ENCODE measurements at regions not wholly inside any gene's neighbourhood (a gene's known extent, or its start where the extent isn't known, plus 50 kb on each side); places are given as distances from the start of the nearest gene placed in this dataset.
A peak's percentile ranks its signal among the peaks of the same experiment; 100 is the strongest.

DNA sequence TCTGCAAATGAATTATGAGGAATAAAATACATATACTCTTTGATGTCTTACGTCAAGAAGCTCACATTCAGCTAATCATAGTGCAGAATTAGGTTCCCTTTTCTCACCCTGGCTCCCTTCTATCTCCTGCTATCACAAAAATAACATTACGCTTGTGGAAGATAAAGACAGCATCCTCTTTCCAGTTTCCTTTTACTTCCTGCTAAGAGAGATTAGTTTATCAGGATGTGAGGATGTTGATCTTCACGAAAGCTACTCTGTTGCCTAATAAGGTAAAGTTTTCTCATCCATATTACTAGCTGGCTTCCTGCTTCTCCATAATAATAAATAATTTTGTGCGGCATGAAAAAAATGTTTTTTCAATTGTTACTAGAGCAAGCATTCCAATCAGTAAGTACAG, 217.7 kb upstream of the DCN start:
- no peak overlapping the region for H3K4me3 Mint-ChIP-seq
- no peaks in the 10 kb centered on the region for H3K27me3 Mint-ChIP-seq
- H3K4me1 Mint-ChIP-seq, result no peaks in the 10 kb centered on the region
- H3K36me3 Mint-ChIP-seq, result no peaks in the 10 kb centered on the region
- no peak overlapping the region for H3K27ac Mint-ChIP-seq
- H3K9me3 Mint-ChIP-seq, result no peaks in the 10 kb centered on the region

GRCh38 chr12:91397866-91398532, 215.4 kb upstream of the DCN start:
- no peaks in the 10 kb centered on the region for H3K4me1 Mint-ChIP-seq
- no peaks in the 10 kb centered on the region for H3K9me3 Mint-ChIP-seq
- no peak overlapping the region for H3K27ac Mint-ChIP-seq
- no peaks in the 10 kb centered on the region for H3K36me3 Mint-ChIP-seq
- H3K4me3 Mint-ChIP-seq, result no peak overlapping the region
- peaks cover 3% of the 10 kb centered on the region for H3K27me3 Mint-ChIP-seq

DNA sequence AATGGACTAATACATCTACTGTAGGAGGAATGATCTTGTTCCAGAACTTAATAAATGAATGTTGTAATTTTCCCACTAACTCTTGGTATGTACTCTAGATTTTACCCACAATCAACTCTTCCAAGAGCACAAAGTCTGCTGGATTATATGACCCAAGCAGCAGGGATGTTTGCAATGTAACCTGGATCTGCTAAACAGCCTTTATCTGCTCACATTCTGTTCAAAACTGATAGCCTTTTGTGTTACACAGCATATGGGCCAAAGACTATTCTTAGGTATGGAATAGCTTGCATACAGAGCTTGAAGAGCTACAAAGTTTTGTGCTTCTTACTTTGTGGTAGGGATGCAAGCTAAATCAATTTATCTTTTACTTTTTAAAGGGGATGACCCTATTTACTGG, 213.7 kb upstream of the DCN start:
- no peaks in the 10 kb centered on the region for H3K36me3 Mint-ChIP-seq
- peaks cover 0 to under 1% (median 0%) of the 10 kb centered on the region in 3 donors for H3K9me3 Mint-ChIP-seq
- peaks cover 3% of the 10 kb centered on the region for H3K27me3 Mint-ChIP-seq
- no peaks in the 10 kb centered on the region for H3K4me1 Mint-ChIP-seq
- no peak overlapping the region for H3K4me3 Mint-ChIP-seq
- H3K27ac Mint-ChIP-seq, result no peak overlapping the region

- Mint-ChIP-seq H3K4me1 (no peaks in the 10 kb centered on the region), H3K36me3 (peaks cover under 1% of the 10 kb centered on the region), H3K27ac (no peak overlapping the region), H3K9me3 (peaks cover 0 to 4% (median 2%) of the 10 kb centered on the region in 3 donors), H3K27me3 (peaks cover 6% of the 10 kb centered on the region), H3K4me3 (no peak overlapping the region)
Observed at GRCh38 chr12:91395628-91396135, 213.1 kb upstream of the DCN start.

DNA sequence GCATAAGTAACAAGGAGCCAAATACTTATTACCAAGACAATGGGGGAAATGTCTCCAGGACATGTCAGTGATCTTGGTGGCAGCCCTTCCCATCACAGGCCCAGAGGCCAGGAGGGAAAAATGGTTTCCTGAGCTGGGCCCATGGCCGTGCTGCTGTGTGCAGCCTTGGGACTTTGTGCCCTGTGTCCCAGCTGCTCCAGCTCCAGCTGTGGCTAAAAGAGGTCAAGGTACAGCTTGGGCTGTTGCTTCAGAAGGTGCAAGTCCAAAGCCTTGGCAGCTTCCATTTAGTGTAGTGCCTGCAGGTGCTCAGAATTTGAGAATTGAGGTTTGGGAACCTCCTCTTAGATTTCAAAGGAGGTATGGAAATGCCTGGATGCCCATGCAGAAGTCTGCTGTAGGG, 212.3 kb upstream of the DCN start:
- peaks cover 0 to 6% (median 2%) of the 10 kb centered on the region in 3 donors for H3K9me3 Mint-ChIP-seq
- no peak overlapping the region for H3K27ac Mint-ChIP-seq
- H3K27me3 Mint-ChIP-seq, result peaks cover 6% of the 10 kb centered on the region
- peaks cover 3% of the 10 kb centered on the region for H3K36me3 Mint-ChIP-seq
- H3K4me1 Mint-ChIP-seq, result no peaks in the 10 kb centered on the region
- no peak overlapping the region for H3K4me3 Mint-ChIP-seq

- H3K4me3 Mint-ChIP-seq, result no peak overlapping the region
- H3K27ac Mint-ChIP-seq, result no peak overlapping the region
- H3K4me1 Mint-ChIP-seq, result peaks cover 0 to 2% (median 0%) of the 10 kb centered on the region in 3 donors
- H3K27me3 Mint-ChIP-seq, result peaks cover 5% of the 10 kb centered on the region
- H3K36me3 Mint-ChIP-seq, result peaks cover 3% of the 10 kb centered on the region
- H3K9me3 Mint-ChIP-seq, result peaks cover 0 to 6% (median 2%) of the 10 kb centered on the region in 3 donors
Observed at GRCh38 chr12:91388573-91388972, 206.0 kb upstream of the DCN start.

DNA sequence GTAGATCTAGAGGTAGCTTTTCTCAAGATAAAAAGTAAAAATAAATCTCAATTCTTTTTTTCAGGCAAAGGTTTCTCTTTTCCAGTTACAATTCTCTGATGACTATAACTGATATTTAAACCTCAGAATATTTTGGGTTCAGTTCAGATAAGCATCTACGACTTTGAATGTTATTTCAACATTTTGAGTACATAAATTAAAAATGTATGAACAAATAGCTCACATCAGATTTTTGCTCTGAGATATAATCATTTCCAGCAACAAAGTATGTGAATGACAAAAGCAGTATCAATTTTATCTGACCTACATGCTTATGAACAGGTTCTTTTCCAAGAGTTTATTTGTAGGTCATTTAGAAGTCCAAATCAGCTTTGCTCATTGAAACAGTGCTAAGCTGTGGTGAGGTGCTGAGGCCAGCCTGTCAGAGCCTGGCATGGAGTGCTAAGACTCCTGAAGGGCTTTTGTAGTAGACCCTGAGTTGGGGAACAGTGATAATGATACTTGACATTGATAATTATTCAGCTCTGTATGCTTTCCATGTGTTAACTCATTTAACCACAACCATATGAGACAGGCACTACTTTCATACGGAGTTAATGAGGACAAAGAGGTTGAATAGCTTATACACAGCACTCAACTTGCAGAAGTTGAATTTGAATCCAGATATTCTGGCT, 205.0 kb upstream of the DCN start:
- H3K36me3 Mint-ChIP-seq, result peaks cover 3% of the 10 kb centered on the region
- H3K9me3 Mint-ChIP-seq, result peaks cover 0 to 6% (median 2%) of the 10 kb centered on the region in 3 donors
- no peak overlapping the region for H3K4me3 Mint-ChIP-seq
- peak overlapping the region in 1 of 3 donors; percentile 54 for H3K27ac Mint-ChIP-seq
- H3K27me3 Mint-ChIP-seq, result peaks cover 6% of the 10 kb centered on the region
- peaks cover 0 to 2% (median 0%) of the 10 kb centered on the region in 3 donors for H3K4me1 Mint-ChIP-seq

DNA sequence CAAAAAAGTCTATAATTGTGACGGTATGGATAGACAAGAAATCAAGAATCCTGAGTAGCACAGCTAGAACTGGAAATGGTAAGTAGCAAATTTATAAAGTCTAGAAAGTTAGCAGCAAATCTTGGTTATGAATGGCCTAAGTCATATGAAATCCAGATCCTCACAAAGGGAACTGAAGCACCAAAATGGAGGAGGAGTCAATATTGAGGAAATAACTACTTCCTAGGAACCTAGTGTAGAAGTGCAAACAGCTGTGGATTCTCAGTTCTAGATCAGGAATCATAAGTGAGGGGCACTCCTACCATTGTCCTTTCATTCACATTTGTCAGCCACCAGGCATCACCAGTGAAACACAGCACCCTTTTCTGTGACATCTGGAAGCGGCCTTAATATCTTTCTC, 202.2 kb upstream of the DCN start:
- Mint-ChIP-seq H3K36me3 (no peaks in the 10 kb centered on the region), H3K4me3 (no peak overlapping the region), H3K27me3 (peaks cover 4% of the 10 kb centered on the region), H3K9me3 (no peaks in the 10 kb centered on the region), H3K4me1 (peaks cover 4 to 7% (median 5%) of the 10 kb centered on the region in 3 donors), H3K27ac (no peak overlapping the region)

DNA sequence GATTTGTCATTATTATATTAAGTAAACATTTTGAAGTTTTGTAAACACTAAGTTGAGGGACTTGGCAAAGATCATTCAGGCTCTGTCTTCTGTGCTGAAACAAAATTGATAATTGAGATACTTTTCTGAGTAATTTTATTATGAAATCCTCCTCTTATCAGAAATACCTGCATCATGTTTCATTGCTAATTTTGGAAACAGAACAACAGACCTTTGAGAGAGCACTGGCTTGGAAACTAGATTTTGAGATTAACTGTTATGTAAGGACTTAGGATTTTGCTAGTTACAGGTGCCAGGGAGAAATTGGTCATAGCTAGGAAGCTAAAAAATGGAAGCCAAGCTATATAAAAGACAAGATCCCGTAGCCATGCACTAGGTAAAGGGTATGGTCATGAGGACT, 201.7 kb upstream of the DCN start:
- H3K9me3 Mint-ChIP-seq, result no peaks in the 10 kb centered on the region
- peaks cover 4% of the 10 kb centered on the region for H3K27me3 Mint-ChIP-seq
- H3K4me3 Mint-ChIP-seq, result no peak overlapping the region
- no peak overlapping the region for H3K27ac Mint-ChIP-seq
- peaks cover 4 to 7% (median 5%) of the 10 kb centered on the region in 3 donors for H3K4me1 Mint-ChIP-seq
- H3K36me3 Mint-ChIP-seq, result no peaks in the 10 kb centered on the region

DNA sequence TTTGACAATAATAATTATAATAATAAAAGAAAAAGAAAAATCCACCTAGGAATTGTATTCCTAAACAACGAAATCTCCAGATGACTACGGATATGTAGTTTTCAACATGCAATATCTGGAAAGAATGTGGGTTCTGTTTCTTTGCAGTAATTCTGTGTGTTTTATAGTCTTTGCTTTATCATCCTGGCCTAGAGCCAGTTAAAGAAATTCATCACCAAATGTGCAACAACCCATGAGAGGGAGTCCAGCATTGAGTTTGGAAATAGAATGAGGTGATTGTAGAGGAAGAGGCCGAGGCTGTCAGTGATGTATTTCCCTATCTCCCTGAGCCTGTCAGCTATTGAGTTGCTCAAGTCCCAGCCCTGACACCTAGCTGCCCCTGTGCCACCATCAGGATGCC, 200.5 kb upstream of the DCN start:
- H3K9me3 Mint-ChIP-seq, result no peaks in the 10 kb centered on the region
- H3K27ac Mint-ChIP-seq, result no peak overlapping the region
- no peak overlapping the region for H3K4me3 Mint-ChIP-seq

DNA sequence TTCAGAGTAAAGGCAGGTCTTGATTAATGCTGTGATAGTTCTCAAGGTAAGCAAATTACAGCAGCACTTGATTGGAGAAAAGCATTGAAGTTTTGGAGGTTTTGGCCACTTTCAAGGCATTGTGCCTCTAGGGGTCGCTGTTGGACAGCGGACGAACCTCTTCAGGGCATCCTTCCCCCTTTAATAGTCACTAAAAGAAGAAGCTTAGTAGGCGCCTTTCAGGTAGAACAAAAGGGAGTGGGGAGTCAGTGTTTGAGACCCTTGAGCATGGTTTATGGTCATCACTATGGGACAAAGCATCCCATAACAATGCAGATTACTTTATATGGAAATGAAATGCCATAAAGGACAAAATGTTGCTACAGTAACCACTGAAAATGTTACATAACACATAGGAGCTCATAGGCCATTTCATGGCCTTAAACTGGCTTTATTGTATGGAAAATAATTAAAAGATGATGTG, 199.5 kb upstream of the DCN start:
- H3K4me3 Mint-ChIP-seq, result peak overlapping the region; percentile 8 to 92 (median 76)
- H3K4me1 Mint-ChIP-seq, result peaks cover 4 to 5% (median 5%) of the 10 kb centered on the region in 3 donors
- H3K27me3 Mint-ChIP-seq, result peaks cover 8% of the 10 kb centered on the region
- H3K36me3 Mint-ChIP-seq, result no peaks in the 10 kb centered on the region
- H3K9me3 Mint-ChIP-seq, result no peaks in the 10 kb centered on the region
- peak overlapping the region in 1 of 3 donors; percentile 0 for H3K27ac Mint-ChIP-seq

More for the DNA sequence above, 200.5 kb upstream of the DCN start:
- Mint-ChIP-seq H3K36me3 (no peaks in the 10 kb centered on the region), H3K27me3 (peaks cover 8% of the 10 kb centered on the region), H3K4me1 (peaks cover 4 to 7% (median 5%) of the 10 kb centered on the region in 3 donors)

GRCh38 chr12:91381309-91381804, 198.7 kb upstream of the DCN start:
- no peaks in the 10 kb centered on the region for H3K9me3 Mint-ChIP-seq
- peaks cover 8% of the 10 kb centered on the region for H3K27me3 Mint-ChIP-seq
- H3K27ac Mint-ChIP-seq, result peak overlapping the region in 1 of 3 donors; percentile 7
- peaks cover 4 to 5% (median 5%) of the 10 kb centered on the region in 3 donors for H3K4me1 Mint-ChIP-seq
- peak overlapping the region; percentile 8 to 92 (median 76) for H3K4me3 Mint-ChIP-seq
- H3K36me3 Mint-ChIP-seq, result no peaks in the 10 kb centered on the region

DNA sequence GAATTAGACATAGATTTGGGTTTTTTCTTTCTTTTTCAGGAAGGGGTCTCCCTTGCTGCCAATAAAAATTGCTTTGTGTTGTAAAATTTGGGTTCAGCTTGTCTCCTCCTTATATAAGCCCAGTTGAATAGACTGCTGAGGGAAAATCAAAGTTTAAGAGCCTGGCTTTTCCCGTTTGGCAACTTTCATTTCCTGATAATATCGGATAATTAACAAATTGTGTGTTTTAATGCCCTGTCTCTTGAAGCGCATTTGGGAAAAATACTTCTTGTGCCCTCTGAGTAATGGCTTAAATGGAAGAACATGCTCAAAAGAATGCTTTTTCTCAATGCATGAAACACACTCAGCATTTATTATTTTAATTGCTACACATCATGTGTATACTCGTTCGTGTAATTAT, 198.0 kb upstream of the DCN start:
- H3K27ac Mint-ChIP-seq, result no peak overlapping the region
- H3K36me3 Mint-ChIP-seq, result no peaks in the 10 kb centered on the region
- H3K27me3 Mint-ChIP-seq, result peaks cover 6% of the 10 kb centered on the region
- no peaks in the 10 kb centered on the region for H3K9me3 Mint-ChIP-seq
- peaks cover 4 to 5% (median 5%) of the 10 kb centered on the region in 3 donors for H3K4me1 Mint-ChIP-seq
- peak overlapping the region in 1 of 4 donors; percentile 36 for H3K4me3 Mint-ChIP-seq

DNA sequence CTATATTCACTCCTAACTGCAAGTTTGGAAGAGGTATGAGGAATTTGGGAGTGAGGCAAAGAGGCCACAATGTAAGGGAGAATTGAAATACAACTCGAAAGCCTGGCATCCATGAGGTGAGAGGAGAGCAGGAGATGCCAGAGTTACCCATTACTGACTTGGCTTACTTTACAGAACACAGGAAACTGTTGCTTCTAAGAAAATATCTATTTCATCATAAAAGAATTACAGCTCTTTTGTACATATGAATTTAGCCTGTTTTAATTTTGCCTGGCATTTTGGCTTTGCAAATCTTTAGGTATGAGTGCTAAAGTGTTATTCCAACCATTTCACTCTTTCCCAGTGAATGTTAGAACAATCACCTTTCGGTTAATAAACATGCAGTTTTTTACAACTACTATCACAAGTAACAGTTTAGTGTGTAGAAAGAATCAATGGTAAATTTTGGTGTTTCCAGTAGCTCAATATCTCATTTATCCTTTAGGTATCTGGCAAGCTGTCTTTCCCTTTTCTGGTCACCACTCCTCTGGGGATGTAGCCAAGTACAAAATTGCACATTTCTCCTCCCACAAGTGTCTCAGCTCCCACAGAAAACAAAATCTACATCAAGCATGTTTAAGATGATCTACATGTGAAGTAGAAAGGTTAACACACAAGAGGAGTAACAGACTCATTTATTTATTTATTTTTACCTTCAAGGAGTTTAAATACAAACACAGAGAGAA, 196.6 kb upstream of the DCN start:
- no peaks in the 10 kb centered on the region for H3K36me3 Mint-ChIP-seq
- no peaks in the 10 kb centered on the region for H3K9me3 Mint-ChIP-seq
- no peak overlapping the region for H3K27ac Mint-ChIP-seq
- H3K4me3 Mint-ChIP-seq, result no peak overlapping the region
- peaks cover 4 to 5% (median 5%) of the 10 kb centered on the region in 3 donors for H3K4me1 Mint-ChIP-seq
- peaks cover 6% of the 10 kb centered on the region for H3K27me3 Mint-ChIP-seq

DNA sequence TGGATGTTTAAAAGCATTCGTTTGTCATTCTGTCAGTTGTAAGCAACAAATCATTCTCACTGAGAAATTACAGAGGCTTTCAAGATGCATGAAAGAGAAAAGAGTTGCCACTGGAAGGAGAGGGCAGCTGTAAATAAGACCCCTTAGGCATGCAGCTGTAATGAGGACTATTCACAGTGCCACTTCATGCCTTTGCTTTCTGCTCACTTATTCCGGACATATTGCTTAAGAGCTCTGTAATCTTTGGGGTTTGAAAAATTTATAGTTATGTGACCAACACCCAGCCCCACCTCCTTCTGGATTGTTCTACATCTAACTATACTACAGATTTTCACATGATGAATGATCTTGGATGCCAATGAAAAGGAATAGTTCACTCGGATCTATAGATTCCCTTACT, 194.8 kb upstream of the DCN start:
- Mint-ChIP-seq H3K36me3 (no peaks in the 10 kb centered on the region), H3K27ac (no peak overlapping the region), H3K27me3 (peaks cover 11% of the 10 kb centered on the region), H3K4me1 (peaks cover 4 to 5% (median 5%) of the 10 kb centered on the region in 3 donors), H3K4me3 (no peak overlapping the region), H3K9me3 (no peaks in the 10 kb centered on the region)
